GM18519 (cell line): ENCODE measurements at regions not wholly inside any gene's neighbourhood (a gene's known extent, or its start where the extent isn't known, plus 50 kb on each side); places are given as distances from the start of the nearest gene placed in this dataset.

Experiments used
- ATAC-seq: cut with Tn5 transposase; IDR thresholded peaks from one replicate; pipeline ENCODE4 v1.9.1; 2021; ENCODE audit warnings: mild to moderate bottlenecking, moderate library complexity; ENCODE audit not compliant: unreplicated experiment, low FRiP score

DNA sequence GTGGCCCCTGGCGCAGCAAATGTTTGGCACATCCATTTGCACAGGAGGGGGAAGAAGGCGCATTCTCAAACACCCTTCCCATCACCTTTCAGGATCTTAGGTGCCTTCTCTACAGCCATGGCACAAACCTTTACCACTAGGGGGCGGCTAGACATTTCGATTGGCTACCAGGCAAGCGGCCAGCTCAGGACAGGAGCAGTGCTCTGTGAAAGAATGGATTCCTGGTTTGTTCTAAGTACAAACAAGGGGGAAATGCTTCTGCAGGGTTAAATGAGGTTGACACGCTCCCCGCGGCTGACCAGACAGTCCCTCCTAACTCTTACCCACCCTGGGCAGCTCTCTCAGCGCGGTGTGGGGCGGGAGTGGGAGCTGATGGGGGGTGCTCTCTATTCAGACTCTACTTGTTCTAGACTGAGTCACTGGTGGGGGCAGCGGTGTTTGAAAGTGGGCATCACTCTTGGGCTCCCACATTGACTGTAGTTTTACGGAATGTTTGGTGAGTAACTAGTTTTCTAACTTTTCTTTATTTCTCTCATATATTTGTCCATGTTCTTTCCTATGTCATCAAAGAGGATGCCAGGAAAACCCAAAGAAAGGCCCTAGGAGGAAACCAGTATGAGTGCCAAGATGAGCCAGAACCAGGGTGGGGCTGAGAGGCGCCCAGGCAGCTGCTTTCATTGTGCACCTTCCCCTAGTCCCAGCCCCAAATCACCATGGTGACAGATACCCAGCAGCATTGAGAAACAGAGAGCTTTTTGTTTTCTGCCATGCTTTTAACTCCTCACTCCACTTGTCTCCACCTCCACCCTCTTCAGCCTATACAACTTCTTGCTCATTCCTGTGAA lies 61.4 kb upstream of the GPR158 start:
- peak; percentile 87 for ATAC-seq

DNA sequence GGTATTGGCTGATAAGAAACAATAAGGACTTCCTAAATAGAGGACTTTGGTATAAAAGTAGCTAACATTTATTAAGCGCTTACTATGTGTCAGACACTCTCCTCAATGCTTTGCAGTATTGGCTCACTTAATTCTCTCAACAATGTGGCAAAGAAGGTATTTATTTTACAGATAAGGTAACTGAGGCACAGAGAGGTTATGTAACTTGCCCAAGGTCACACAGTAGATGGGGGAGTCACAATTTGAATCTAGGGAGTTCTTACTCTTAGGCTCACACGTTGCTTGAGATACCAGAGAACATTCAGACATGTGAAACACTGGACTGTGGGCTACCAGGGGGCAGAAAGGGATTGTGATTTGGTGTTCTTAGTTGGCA lies 60.8 kb upstream of the GPR158 start:
- no peak for ATAC-seq

DNA sequence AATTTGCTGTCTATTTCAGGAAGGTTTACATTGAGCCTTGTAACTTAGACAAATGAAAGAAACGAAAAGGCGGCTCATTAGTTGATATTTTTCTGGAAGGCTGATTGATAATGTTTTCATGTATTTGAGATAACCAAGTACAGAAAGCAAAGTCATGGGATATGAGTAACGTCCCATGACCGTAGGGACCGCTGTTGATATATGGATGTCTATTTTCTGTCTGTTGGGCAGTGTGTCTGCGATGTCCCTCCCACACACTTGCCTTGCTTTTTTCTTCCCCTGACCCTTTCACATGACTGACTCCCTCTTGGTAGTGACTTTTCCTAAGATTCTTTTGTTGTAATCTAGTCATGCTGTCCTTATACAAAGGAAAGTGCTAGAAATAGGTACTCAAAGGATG lies 57.0 kb upstream of the GPR158 start:
- no peak for ATAC-seq

DNA sequence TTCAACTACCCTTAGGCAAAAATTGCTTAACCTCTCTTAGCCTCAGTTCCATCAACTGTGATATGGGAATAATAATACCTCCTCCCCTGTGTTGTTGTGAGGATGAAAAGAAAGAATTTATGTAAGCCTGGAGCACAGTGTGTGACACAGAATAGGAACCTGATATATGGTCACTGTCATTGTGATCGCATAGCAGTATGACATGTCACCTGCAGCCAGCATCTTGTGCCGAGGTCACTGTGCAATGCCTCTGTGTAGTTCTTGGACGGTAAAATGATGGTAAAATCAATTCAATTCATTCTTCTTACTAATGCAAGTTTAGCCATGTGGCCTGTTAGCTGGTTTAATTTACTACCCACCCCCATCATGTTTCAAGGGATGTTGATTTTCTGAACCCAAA lies 54.6 kb upstream of the GPR158 start:
- ATAC-seq: no peak
